ENCODE measurements at regions not wholly inside any gene's neighbourhood (a gene's known extent, or its start where the extent isn't known, plus 50 kb on each side); places are given as distances from the start of the nearest gene placed in this dataset.
"Not testable (repeated sequence)": the region's sequence is repeated elsewhere in the genome, so short reads cannot be mapped to it uniquely, and the experiment has no call there.

DNA sequence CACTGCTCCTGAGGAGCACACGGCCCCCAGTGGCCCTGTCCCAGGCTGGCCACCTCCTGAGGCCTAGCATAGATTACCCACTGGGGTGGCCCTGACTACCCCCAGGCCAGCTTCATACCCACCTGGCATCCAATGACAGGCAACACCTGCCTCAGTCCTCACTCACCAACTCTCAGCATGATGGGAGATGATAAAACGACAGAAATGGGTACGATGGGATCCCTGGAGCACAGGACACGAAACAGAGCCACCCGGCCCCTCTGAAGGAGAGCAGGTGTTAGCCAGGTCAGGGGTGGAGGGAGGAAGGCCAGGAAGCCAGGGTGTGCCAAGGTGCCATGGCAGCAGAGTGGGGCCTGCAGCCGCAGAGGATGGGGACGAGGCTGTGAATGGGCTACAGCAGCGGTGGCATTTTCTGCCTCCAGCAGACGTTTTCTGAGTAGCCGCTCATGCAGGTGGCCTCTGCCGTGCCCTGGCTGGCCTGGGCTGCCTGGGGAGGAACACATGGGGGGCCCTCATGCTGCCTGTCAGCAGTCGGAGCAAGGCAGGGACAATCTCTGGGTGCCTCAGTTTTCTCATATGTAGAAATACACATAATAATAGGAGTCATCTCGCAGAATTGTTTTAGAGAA is 50.2 kb upstream of the FGF3 start:
- no peak for DNase-seq

DNA sequence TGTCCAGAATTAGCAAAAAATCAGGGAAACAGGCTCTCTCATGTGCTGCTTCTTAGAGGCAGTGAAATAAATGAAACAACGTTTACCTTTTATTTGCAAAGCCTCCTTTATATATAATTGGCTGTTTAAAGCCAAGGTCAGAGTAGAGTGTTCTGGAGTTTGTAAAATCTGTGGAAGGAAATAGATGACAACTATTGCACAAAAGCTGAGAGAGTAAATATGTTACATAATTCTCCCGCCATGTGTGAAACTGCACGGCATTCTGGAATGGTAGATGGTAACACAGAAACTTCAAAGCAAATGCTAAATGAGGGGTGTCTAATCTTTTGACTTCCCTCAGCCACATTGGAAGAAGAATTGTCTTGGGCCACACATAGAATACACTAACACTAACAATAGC is 51.5 kb upstream of the FGF3 start:
- DNase-seq: no peak

DNA sequence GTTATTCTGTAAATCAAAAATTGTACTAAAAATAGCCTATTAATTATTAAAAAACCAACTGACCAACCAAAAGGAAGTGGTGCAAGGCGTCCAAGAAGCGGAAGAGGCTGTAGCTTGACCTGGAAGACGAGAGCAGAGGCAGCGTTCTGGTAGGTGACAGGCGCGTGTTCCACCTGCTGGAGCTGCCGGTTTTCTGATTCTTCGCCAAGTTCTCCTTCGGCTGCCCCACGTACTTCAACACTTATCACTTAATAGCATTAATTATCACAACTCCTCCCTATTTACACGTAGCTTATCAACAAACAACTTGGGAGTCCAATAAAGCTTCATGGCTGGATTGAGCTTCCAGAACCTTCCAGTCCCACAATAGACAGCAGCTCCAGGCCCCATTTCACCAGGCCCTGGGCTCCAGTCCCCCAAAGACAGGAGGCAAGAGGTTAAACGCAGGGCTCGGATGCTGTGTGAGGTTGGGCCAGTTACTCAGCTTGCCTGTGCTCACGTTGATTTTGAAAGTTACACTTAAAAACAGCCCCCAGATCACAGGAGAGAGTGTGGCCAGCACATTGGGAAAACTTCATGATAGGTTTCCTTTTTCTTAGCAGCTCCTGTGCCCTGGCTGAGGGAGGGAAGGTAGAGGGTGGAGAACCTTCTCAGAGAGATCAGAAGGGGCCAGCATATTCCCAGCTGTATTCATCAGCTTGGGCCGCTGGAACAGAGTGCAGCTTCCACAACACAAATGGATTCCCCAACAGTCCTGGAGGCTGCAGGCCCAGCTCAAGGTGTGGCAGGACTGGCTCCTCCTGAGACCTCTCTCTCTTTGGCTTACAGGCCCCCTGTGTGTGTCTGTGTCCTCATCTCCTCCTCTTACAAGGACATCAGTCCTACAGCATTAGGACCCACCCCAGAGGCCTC is 54.2 kb upstream of the FGF3 start:
- no peak for DNase-seq

DNA sequence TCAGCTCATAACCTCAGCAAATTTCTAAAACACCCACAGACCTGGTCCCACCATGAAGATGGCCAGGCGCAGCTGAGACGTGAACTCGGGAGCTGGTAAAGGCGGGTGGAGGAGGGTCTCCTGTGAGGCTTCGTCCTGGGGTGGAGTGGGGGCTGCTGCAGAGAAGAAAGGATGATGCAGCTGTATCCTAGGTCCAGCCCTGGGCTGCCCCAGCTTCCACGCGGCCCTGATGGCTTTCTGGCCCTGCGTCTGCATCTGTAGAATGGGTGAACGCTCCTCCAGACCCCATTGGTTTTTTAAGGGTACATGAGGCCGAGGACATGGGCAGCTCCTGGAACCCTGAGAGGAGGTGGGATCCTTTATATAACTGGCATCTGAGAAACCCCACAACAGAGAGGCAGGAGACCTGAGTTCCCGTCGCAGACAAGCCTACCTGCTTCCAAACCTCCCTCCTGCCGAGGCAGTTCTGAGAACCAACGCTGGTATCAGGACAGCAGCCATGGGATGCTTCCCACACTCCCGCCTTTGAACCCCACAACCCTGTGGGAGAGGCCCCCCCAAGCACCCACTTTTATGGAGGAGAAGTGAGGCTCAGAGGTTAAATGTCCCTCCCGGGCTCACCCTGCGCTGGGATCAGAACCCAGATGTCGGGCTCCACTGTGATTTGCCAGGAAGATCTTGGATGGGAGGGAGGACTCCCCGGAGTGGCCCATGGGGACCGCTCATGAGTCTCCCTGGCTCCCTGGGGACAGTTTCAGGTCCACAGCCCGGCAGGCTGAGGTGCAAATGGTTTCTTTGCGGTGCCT is 55.2 kb upstream of the FGF3 start:
- DNase-seq: no peak

DNA sequence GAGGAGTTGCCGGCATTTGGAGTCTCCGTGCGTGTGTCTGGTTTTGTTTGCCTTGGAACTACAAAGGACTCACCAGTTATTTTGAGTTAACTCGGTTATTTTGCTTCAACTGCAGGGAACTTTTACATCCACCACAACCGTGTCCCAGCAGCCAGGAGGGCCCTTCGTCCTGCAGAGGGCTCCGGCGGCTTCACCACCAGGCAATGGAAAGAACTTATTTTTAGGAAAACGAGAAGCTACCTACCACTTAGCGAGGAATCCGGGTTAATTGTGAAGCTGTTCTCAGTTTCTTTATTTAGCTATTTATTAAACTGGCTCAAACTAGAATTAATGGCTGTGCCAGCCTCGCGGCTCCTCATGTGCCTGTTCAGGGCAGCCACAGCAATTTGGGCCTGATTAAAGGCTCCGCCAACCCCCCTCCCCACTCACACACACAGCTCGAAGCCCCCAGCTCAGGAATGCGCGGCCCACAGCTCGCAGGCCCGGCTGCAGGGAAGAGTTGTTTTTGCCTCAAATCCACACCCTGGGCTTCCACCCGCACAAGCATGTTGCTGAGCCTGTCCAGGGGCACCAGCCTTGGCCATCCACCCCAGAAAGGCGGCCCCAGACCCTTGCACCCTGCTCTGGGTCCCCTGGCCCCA is 55.9 kb upstream of the FGF3 start:
- no peak for DNase-seq

DNA sequence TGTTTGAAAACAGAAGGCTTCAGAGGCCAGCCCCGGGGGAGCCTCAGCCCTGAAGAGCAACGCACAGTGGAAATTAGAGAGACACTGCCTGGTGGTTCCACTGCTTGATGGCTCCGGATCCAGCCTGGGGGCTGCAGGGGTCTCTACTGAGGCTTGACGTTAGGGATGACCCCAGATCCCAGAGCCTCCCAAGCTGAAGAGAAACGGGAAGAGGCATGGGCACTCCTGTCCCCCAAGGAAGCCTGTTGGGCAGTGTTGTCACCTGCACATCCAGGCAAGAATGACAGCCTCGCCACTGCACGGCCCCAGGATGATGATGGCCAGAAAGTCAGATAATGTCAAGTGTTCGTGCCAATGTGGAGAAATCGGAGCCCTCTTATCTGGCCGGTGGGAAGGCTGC is 56.8 kb upstream of the FGF3 start:
- no peak for DNase-seq

DNA sequence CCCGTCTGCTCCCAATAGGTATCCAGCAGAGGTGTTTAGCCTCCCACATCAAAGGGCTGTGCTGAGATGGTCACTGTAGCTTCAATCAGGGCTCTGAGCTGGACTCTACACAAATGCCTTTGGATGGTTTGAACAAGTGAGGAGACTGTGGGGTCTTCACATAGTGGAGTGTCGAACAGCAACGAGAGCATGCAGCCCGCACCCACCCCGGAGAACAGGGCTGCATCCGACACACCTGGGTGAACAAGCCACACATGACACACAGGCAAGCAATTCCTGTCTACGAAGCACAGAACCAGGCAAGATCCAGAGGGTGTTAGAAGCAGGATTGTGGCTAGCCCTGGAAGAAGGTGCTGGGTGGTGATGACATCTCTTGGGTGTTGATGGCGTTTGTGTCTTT is 58.0 kb upstream of the FGF3 start:
- no peak for DNase-seq

DNA sequence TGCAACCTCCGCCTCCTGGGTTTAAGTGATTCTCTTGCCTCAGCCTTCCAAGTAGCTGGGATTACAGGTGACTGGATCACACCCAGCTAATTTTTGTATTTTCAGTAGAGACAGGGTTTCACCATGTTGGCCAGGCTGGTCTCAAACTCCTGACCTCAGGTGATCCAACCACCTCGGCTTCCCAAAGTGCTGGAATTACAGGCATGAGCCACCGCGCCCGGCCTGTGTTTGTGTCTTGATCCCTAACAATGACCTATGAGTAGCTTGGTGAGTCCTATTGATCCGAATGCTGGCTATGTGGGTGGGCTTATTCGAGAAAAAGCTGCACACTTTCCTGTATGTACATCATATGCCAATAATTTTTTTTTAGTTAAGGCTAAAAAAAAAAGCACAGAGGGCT is 58.5 kb upstream of the FGF3 start:
- DNase-seq: not testable (repeated sequence)

DNA sequence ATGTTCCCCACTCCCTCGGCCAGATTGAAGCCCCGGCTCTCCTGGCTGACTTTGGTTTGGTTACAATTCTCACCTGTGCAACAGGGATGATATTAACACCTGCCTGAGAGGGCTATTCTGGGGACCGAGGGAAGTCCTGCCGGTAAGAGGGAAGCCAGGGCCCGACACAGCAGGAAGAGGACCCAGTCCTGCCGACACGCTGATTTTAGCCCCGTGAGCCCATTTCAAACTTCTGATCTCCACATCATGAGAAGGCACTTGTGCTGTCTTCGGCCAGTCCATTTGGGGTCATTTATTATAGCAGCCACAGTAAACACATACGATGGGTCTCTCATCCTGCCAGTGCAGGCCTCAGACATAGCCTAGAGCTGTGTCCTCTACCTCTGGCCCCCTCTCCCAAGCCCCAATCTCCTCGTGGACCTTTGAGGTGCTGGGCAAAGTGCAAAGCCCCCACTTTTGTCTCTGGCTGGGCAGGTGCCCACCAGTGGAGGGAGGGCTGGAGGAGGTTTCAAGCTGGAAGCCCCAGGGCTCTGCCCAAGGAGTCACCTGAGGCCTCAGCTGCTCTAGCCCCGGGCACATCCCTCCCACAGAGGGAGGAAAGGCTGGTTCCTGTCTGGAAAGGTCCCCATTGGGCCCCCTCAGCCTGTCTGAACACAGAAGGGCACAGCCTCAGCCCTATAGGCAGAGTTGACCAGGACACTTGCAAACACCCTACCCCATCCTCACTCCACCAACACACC is 59.1 kb upstream of the FGF3 start:
- DNase-seq: no peak

DNA sequence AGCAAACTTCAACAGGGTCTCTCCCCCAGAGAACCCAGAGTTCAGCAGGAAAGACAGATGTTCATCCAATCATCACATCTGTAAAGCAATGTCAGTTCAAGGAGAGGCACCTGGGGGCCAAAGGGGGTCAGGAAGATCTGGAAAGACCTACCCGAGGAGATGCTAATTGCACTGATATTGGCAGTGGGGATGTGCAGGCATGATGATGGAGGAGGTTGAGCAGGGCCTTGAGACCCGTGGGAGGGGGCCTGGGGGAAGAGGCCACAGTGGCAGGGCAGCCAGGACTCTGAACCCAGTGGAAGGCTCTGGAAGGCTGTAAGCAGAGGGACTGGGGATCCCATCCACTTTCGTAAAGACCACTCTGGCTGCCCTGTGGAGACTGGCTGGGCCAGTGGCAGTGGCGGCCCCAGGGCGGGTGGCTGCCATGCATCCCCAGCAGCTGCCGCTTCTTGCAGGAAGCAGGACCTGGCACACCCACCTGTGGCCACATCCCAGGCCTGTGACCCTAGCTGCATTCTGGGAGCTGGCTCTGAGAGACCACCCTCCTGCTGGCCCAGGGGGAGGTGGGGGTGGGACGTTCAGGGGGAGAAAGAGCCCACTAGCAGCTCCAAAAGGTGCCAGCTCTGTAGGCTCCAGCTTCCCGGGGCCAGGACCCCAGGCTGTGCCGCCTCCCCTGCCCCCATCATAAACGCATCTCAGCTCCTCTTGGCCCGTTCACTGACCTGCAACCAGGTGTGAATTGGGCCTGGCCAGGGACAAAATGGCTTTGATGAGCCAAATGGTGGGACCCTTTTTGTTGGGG is 59.9 kb upstream of the FGF3 start:
- DNase-seq: no peak

DNA sequence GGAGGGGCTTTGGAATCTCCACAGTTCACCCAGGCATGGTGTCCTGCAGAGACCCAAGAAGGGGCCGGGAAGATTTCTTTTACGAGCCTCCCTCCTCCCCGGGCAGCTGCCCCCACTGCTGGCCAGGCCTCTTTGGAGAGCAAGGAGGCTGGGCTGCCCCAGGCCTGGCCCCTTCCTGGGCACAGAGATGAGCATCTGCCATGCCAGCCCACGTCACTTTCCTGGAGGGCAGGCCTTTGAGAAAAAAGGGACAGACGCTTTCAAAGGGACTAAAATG is 60.5 kb upstream of the FGF3 start:
- DNase-seq: no peak

DNA sequence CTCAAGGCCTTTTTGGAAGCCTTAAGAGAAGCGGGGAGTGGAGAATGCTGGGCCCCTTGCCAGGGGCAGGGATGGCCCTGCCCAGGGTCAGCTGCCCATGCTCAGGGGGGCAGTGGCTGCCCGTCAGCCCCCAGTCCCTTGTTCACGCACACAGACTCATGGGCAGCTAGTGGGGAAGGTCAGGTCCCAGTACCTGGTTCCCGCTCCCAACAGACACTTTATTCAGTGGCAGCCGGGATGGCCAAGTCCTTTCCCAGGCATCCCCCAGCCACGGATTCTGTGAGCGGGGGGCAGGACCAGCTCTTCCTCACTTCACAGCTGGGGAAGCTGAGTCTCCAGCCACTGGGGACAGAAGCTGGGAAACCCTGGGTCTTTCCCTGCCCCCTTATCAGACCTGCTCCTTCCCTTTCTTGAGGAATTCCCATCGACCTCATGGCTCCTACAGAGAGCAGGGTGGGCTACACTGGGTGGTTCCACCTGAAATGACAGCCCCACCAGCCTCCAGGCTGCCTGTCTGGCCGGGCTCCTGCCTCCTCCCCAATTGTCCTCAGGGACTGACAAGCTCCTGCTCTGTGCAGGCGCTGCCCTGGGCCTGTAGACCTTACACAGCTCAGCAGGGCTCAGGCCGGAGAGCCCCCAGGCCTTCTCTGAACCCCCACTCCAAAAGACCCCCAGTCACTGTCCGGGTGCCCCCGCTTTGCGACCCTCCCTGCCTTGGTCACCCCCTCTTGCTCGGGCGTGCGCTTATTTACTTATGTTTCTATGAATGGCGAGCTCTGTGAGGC is 61.0 kb upstream of the FGF3 start:
- no peak for DNase-seq

DNA sequence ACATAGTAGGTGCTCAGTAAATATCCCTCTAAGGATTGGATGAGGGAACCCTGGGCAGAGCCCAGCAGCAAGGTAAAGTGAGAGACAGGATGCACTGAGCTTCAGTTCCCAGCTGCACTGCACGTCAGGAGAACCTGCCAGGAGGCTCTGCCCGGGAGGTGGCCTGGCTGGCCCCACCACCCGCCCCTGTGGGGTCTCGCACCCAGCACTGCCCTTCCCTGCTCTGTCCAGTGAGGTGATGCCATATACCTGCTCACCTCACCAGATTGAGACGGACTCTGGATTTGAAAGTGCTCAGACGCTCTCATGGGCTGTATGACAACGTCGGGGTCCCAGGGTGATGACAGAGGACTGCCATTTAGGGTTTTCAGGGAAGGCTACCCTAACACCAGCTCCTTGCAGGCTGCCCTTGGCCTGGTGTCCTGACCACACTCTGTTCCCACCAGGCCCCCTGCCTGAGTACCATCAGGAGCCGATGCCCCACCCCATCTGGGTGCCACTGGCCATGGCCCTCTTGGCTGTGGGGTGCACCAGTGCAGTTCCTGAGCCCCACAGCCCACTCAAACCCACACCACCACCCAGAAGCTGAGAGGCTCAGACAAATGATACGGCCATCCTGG is 61.7 kb upstream of the FGF3 start:
- no peak for DNase-seq

DNA sequence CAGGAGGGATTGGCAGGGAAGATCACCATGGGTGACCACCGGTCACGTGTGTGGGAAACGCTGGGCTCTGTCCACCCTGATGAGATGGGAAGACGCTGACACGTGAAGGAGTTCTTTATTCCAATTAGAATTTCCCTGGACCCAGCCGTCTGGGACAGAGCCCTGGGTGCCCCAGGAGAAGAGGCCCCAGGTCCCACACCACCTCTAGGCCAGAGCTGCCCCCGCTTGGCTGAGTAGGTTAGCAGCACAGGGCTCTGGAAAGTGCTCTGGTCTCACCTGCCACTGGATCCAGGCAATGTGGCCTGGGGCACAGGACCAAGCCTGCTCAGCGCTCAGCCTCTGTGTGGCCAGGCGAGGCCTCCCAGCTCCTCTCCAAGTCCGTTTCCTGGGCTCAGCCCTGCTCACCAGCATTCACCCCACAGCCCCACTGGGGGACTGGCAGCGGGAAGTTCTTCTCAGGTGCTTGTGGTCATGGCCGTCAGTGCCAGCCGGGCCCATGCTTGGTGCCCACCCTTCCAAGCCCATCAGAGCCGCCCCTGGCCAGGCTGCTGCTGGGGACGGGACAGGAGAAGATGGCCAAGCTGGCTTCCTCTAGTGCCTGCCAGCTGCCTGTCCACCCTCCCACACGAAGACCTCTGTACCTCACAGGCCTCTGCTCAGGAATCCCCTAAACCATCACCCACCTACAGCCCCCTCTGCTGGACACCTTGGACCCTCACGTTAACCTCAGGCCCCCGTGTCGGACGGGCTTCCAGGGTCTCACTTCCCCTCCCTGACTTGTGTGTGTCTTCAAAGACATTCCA is 62.5 kb upstream of the FGF3 start:
- DNase-seq: peak; percentile 31

DNA sequence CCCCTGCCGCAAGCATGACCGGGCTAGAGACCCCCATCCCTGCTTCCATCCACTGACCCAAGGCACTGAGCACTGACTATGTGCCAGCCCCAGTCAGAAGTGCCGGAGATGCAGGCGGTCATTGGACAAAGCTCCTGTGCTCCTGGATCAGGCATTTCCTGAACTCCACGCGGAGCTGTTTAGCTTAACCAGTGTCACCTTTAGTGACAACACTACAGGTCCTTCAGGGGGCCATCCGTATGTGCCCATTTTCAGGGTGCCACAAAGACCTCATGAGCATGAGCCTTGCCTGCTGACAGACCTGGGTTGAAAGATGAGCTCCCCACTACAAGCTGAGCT is 63.0 kb upstream of the FGF3 start:
- DNase-seq: no peak

DNA sequence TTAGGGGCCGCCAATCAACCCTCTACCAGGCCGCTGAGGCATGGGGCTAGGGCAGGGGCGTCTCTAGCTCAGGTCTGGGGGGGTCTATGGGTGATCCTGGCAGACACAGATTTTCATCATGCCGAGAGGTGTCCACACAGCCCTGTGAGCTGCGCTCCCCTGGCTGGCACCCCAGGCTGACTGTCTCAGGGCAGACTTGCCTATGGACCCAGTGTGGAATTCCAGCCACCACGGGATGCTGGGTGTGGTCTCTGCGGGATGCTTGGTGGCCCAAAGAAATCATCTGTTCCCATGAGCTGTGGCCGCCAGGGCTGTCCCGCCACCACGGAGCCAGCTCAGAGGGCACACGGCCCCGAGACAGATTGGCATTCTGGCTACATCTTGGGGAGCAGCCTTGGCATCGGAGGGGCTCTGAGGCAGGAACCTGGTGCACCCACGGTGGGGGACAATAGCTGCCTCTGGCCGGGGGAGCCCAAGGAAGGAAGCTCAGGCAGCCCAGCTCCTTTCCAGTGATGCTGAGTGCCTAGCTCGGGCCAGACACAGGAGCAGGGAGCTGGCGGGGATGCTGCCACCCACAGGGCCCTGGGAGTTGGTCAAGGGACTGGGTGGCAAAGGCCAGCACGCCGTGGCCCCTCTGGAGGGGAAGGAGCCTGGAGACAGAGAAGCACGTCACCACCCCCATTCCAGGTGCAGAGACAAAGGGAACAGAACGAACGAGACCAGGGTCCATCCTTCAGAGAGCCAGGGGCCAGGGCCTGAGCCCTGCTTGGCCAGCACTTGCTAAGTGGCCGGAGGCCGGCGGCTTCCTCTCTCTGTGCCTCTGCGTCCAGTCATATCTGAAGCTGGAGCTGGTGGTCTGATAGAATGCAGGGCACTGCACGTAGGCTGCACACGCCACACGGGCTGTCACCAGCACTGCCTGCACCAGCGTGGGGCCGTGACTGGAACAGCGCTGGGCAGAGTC is 64.4 kb upstream of the FGF3 start:
- DNase-seq: no peak

DNA sequence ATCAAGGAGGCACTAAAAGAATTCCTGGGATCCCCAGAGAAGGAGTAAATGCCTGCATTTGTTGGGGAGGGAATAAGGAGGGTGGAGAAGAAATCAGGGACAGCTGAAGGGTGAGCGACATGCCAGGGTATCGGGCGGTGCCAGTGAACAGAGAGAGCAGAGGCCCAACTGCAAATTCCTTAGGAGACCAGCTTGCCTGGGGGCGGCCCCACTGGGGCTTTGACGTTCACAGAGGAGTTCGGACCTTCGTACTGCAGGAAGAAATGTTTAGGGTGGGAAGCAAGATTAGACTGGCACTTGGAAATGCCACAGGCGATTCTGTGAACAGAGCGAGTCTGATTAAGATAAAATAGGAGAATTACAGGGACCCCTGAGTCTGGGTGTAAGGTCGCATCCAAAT is 65.1 kb upstream of the FGF3 start:
- DNase-seq: no peak

DNA sequence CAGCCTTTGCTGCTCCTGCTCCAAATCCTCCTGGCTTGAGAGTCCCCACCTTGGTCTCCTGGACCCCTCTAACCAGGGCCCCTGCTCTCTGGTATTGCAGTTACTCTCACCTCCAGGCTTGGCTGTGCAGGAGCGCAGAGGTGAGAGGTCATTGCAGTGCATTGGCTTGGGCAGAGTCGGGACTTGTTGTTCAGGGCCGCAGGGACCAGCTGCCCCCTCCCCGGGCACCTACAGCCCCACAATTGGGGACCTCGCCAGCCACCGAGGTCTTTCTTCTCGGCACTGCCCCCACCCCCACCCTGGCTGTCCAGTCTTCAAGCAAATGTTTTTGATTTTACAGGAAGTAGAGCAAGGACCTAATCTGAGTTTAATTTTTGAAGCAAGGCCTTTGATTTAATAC is 65.5 kb upstream of the FGF3 start:
- DNase-seq: no peak

DNA sequence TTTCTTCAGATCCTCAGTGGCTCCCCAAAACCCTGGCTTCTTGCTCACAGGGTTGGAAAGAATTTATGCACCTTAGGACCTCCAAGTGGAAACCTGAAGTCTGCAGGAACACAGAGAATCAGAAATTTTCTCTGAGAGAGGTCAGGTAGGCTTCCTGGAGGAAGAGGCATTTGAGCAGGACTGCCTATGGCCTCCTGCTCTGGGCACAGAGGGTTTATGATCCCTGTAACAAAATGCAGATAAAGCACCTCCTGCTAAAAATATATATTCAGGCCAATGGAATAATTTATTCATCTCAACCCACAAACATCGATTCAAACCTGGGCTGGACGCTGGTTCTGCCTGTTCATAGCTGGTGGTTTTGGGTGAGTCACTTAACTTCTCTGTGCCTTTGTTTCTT is 68.1 kb upstream of the FGF3 start:
- DNase-seq: no peak

All from NCI-H82 (cell line).